RWPE1 (cell line): ENCODE measurements at regions not wholly inside any gene's neighbourhood (a gene's known extent, or its start where the extent isn't known, plus 50 kb on each side); places are given as distances from the start of the nearest gene placed in this dataset.

Source experiments
- CTCF ChIA-PET: fragments of 350-600 bp; sonication (Branson Sonifier 250); formaldehyde crosslinking; extraction: SDS; loops from one replicate; lab custom pipeline; 2021; lab: Yijun Ruan, JAX
- POLR2A ChIA-PET: fragments of 400-600 bp; formaldehyde crosslinking; extraction: SDS; loops from one replicate; lab custom pipeline; 2020; ENCODE audit warnings: antibody characterized with exemption; ENCODE audit not compliant: low non-redundant PET; lab: Yijun Ruan, JAX
- DNase-seq: peaks from one replicate; pipeline ENCODE4 v3.0.0; 2012; ENCODE audit warnings: low spot score
- H3K27ac ChIP-seq: fragments of 450-650 bp; 2 replicates; pipeline ENCODE4 v1.5.1; 2017
- CTCF ChIP-seq: fragments of 450-650 bp; conservative IDR thresholded peaks from 2 replicates; pipeline ENCODE4 v1.5.1; 2017; ENCODE audit warnings: low read depth, mild to moderate bottlenecking

GRCh38 chr4:66073961-66074360 is 403.7 kb upstream of the EPHA5 start:
- CTCF ChIA-PET, result no interaction called here
- DNase-seq, result no peak
- H3K27ac ChIP-seq, result no peak overlapping the region
- POLR2A ChIA-PET, result no interaction called here
- no peak for TF ChIP-seq CTCF

- ChIA-PET CTCF (interaction anchor here (0.7 kb wide), 1 partner anchor 32 kb away, joined by 3 read pairs; no protein-coding TSS in a partner anchor), POLR2A (no interaction called here)
- no peak for TF ChIP-seq CTCF
- H3K27ac ChIP-seq, result no peak overlapping the region
- DNase-seq, result no peak
Observed at GRCh38 chr4:66071911-66072310, 401.6 kb upstream of the EPHA5 start.

- H3K27ac ChIP-seq, result no peak overlapping the region
- CTCF ChIA-PET, result no interaction called here
- DNase-seq, result no peak
- POLR2A ChIA-PET, result no interaction called here
- TF ChIP-seq CTCF, result no peak
Observed at GRCh38 chr4:66062921-66063320, 392.6 kb upstream of the EPHA5 start.

GRCh38 chr4:66062044-66062443 is 391.8 kb upstream of the EPHA5 start:
- ChIA-PET POLR2A (no interaction called here), CTCF (no interaction called here)
- H3K27ac ChIP-seq, result no peak overlapping the region
- DNase-seq, result no peak
- no peak for TF ChIP-seq CTCF

- H3K27ac ChIP-seq, result no peak overlapping the region
- ChIA-PET CTCF (no interaction called here), POLR2A (no interaction called here)
- TF ChIP-seq CTCF, result no peak
- DNase-seq, result no peak
Observed at GRCh38 chr4:66059556-66059955, 389.3 kb upstream of the EPHA5 start.

- ChIA-PET POLR2A (no interaction called here), CTCF (no interaction called here)
- DNase-seq, result no peak
- no peak for TF ChIP-seq CTCF
- H3K27ac ChIP-seq, result no peak overlapping the region
Observed at GRCh38 chr4:66059136-66059535, 388.8 kb upstream of the EPHA5 start.

- no peak for TF ChIP-seq CTCF
- ChIA-PET POLR2A (no interaction called here), CTCF (no interaction called here)
- H3K27ac ChIP-seq, result no peak overlapping the region
- DNase-seq, result no peak
Observed at GRCh38 chr4:66055999-66056398, 385.7 kb upstream of the EPHA5 start.
